ENCODE measurements at regions not wholly inside any gene's neighbourhood (a gene's known extent, or its start where the extent isn't known, plus 50 kb on each side); places are given as distances from the start of the nearest gene placed in this dataset.

DNA sequence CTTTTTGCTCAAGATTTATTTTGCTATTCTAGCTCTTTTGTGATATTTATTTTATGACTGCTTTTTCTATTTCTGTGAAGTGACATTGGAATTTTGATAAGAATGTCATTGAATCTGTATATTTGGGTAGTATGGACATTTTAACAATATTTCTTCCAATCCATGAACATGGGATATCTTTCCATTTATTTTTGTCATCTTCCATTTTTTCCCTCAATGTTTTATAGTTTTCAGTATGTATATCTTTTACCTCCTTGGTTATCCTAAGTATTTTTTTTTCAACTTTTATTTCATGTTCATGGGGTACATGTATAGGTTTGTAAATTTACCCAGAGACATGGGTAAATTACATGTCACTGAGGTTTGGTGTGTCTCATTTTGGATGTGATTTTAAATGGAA lies 74.1 kb upstream of the PREP start:
- H3K27me3 Mint-ChIP-seq, result peaks cover 15% of the 10 kb centered on the region
- no peaks in the 10 kb centered on the region for H3K27me3 ChIP-seq (replicated peaks in 1 of 4; ENCODE audit: control extremely low read depth in 1 of 4, control insufficient read depth in 3 of 4, insufficient read depth in 4 of 4, low read length in 3 of 4)
- no peak overlapping the region for H3K4me3 Mint-ChIP-seq
- no peaks in the 10 kb centered on the region for H3K4me1 ChIP-seq (ENCODE audit: control insufficient read depth in 2 of 2, insufficient read depth in 2 of 2, low read length in 2 of 2)
- H3K9me3 ChIP-seq (ENCODE audit: control extremely low read depth in 1 of 3, control insufficient read depth in 2 of 3, insufficient read depth in 1 of 3, low read length in 2 of 3), result no peaks in the 10 kb centered on the region
- H3K27ac Mint-ChIP-seq, result no peak overlapping the region
- ATAC-seq (ENCODE audit: low read depth) (no peak), DNase-seq (no peak)
- no peak overlapping the region for H3K9ac ChIP-seq (ENCODE audit: low read length)
- TF ChIP-seq, protein P1, sequence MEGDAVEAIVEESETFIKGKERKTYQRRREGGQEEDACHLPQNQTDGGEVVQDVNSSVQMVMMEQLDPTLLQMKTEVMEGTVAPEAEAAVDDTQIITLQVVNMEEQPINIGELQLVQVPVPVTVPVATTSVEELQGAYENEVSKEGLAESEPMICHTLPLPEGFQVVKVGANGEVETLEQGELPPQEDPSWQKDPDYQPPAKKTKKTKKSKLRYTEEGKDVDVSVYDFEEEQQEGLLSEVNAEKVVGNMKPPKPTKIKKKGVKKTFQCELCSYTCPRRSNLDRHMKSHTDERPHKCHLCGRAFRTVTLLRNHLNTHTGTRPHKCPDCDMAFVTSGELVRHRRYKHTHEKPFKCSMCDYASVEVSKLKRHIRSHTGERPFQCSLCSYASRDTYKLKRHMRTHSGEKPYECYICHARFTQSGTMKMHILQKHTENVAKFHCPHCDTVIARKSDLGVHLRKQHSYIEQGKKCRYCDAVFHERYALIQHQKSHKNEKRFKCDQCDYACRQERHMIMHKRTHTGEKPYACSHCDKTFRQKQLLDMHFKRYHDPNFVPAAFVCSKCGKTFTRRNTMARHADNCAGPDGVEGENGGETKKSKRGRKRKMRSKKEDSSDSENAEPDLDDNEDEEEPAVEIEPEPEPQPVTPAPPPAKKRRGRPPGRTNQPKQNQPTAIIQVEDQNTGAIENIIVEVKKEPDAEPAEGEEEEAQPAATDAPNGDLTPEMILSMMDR (IDR thresholded peaks at IDR 0.05), result no peak
- TF ChIP-seq EZH2 (IDR thresholded peaks at IDR 0.05; ENCODE audit: borderline replicate concordance, insufficient read depth, low read depth, low read length, poor library complexity, severe bottlenecking), result no peak
- H4K20me1 ChIP-seq (ENCODE audit: control insufficient read depth, insufficient read depth, low read length, poor library complexity, severe bottlenecking), result no peaks in the 10 kb centered on the region
- ChIA-PET POLR2A (no interaction called here), CTCF (interaction anchor here (0.9 kb wide), 1 partner anchor 46 kb away, joined by 5 read pairs; no protein-coding TSS in a partner anchor)
- no peaks in the 10 kb centered on the region for H3K79me2 ChIP-seq (ENCODE audit: control insufficient read depth, insufficient read depth, low read length)
- H3K4me2 ChIP-seq (replicated peaks; ENCODE audit: low read depth, low read length, poor library complexity, severe bottlenecking), result no peak overlapping the region
- no peak overlapping the region for H3K27ac ChIP-seq (ENCODE audit: low read length in 2 of 2)
- no peak overlapping the region for H2AFZ ChIP-seq (ENCODE audit: insufficient read depth, low read depth, low read length, poor library complexity, severe bottlenecking)
- H3K4me1 Mint-ChIP-seq, result no peaks in the 10 kb centered on the region
- intact Hi-C loops (cut with micrococcal nuclease), result no loop called here
- H3K4me3 ChIP-seq (ENCODE audit: control extremely low read depth in 1 of 5, extremely low read depth in 1 of 5, insufficient read depth in 1 of 5, low read depth in 2 of 5, low read length in 4 of 5), result no peak overlapping the region
- H3K36me3 ChIP-seq (replicated peaks in 1 of 2; ENCODE audit: control extremely low read depth in 1 of 2, control insufficient read depth in 1 of 2, extremely low read depth in 1 of 2, insufficient read depth in 2 of 2, low read length in 1 of 2), result no peaks in the 10 kb centered on the region
- H3K9me3 Mint-ChIP-seq (ENCODE audit: insufficient read depth), result peaks cover 4% of the 10 kb centered on the region

DNA sequence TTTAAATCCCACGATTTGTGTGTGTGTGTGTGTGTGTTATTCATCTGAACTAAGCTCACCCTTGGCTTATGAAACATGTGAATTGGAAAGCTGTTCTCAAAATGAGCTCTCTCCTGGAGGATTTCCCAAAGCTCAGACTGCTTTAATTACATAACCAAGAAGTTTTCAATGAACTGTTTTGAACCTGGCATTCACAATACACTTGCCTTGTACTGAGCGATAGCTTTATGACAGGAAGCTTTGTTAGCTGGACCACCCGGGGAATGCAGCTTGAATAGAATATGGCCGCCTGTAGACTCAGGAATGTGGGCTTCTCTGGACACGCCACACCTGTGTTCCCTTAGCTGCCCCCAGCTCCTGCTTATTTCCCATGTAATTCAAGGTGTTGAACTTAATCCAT lies 71.4 kb upstream of the PREP start:
- Histone ChIP-seq H3K27ac (ENCODE audit: low read length in 2 of 2) (no peak overlapping the region), H3K4me2 (replicated peaks; ENCODE audit: low read depth, low read length, poor library complexity, severe bottlenecking) (no peak overlapping the region), H3K4me3 (ENCODE audit: control extremely low read depth in 1 of 5, extremely low read depth in 1 of 5, insufficient read depth in 1 of 5, low read depth in 2 of 5, low read length in 4 of 5) (no peak overlapping the region), H3K79me2 (ENCODE audit: control insufficient read depth, insufficient read depth, low read length) (no peaks in the 10 kb centered on the region), H4K20me1 (ENCODE audit: control insufficient read depth, insufficient read depth, low read length, poor library complexity, severe bottlenecking) (no peaks in the 10 kb centered on the region), H3K9me3 (ENCODE audit: control extremely low read depth in 1 of 3, control insufficient read depth in 2 of 3, insufficient read depth in 1 of 3, low read length in 2 of 3) (no peaks in the 10 kb centered on the region), H3K4me1 (ENCODE audit: control insufficient read depth in 2 of 2, insufficient read depth in 2 of 2, low read length in 2 of 2) (no peaks in the 10 kb centered on the region), H3K9ac (ENCODE audit: low read length) (no peak overlapping the region), H2AFZ (ENCODE audit: insufficient read depth, low read depth, low read length, poor library complexity, severe bottlenecking) (no peak overlapping the region), H3K27me3 (replicated peaks in 1 of 4; ENCODE audit: control extremely low read depth in 1 of 4, control insufficient read depth in 3 of 4, insufficient read depth in 4 of 4, low read length in 3 of 4) (no peaks in the 10 kb centered on the region), H3K36me3 (replicated peaks in 1 of 2; ENCODE audit: control extremely low read depth in 1 of 2, control insufficient read depth in 1 of 2, extremely low read depth in 1 of 2, insufficient read depth in 2 of 2, low read length in 1 of 2) (no peaks in the 10 kb centered on the region)
- TF ChIP-seq, protein P1 (IDR thresholded peaks at IDR 0.05), result no peak
- TF ChIP-seq EZH2 (IDR thresholded peaks at IDR 0.05; ENCODE audit: borderline replicate concordance, insufficient read depth, low read depth, low read length, poor library complexity, severe bottlenecking), result no peak
- DNase-seq (no peak), ATAC-seq (ENCODE audit: low read depth) (no peak)
- ChIA-PET POLR2A (no interaction called here), CTCF (no interaction called here)
- Mint-ChIP-seq H3K4me3 (no peak overlapping the region), H3K27ac (no peak overlapping the region), H3K9me3 (ENCODE audit: insufficient read depth) (peaks cover 4% of the 10 kb centered on the region), H3K27me3 (peaks cover 12% of the 10 kb centered on the region), H3K4me1 (no peaks in the 10 kb centered on the region)
- 98% methylated on average over 4 of the region's 5 CpGs for whole genome bisulfite sequencing (ENCODE audit: insufficient coverage)
- intact Hi-C loops (cut with micrococcal nuclease), result no loop called here
